GM12872 (cell line): ENCODE measurements at regions not wholly inside any gene's neighbourhood (a gene's known extent, or its start where the extent isn't known, plus 50 kb on each side); places are given as distances from the start of the nearest gene placed in this dataset.

ENCODE experiments used
- CTCF ChIP-seq: IDR thresholded peaks from 3 replicates; pipeline ENCODE4 v1.5.1; 2011; ENCODE audit warnings: low read depth, mild to moderate bottlenecking, low read length, moderate library complexity; ENCODE audit not compliant: insufficient read depth

DNA sequence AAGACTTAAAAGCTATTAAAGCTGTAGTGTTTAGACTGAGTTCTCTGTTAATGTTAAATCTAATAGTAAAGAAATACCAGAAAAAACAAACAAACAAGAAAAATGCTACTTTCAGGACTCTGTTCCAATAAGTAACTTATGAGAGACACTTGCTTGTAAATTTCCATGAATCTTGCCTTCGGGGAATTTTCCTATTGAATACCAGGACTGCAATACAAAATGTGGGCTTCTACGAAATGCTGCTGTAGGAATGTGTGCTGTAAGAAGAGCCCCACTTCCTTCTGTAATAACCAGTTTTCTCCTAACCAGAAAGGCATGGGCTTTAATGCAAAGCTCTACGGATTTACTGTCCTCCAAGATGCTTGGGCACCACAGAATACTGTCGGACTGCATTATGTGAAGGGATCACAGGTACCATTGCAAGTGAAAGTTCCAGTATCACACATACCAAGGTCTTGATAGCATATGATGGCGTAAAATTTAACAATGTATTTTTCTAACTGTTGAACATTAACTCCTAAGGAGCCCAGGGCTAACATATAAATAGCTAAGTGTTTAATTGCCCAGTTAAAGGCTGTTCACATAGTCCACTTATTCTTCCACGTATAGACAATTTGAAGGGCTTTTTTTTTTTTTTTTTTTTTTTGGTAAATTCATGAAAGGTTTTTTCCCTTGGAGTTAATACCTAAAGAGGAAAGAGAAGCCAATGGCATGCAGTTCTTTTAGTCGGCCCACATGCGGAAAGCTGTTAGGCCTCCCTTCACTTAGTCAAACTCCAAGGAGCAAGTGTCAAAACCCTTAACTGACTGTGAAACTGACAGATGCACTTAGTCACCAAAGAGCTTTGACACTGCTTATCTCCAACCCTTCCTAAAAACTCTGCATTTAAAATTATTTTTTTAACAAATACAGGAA lies 564.0 kb upstream of the POU3F3 start:
- TF ChIP-seq CTCF, result no peak

- no peak for TF ChIP-seq CTCF
Observed at GRCh38 chr2:104290566-104290891, 563.4 kb upstream of the POU3F3 start.

DNA sequence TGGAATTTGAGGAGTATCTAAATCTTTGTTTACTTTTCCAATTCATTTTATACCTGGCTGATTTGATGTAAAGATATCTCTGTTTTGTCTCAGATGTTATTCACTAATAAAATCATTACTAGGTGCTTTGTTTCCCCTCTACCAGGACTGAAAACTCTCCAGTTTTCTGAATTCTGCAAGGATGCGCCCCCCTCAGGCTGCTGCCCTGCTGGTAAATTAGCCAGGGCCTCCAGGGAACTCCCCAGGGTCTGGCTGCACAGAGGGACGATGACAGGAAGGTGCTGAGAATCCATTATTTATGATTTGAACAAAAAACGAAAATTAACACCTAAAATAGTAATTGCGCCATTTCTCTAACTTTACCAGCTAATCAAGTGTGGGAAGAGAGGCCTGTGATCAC lies 541.2 kb upstream of the POU3F3 start:
- no peak for TF ChIP-seq CTCF

DNA sequence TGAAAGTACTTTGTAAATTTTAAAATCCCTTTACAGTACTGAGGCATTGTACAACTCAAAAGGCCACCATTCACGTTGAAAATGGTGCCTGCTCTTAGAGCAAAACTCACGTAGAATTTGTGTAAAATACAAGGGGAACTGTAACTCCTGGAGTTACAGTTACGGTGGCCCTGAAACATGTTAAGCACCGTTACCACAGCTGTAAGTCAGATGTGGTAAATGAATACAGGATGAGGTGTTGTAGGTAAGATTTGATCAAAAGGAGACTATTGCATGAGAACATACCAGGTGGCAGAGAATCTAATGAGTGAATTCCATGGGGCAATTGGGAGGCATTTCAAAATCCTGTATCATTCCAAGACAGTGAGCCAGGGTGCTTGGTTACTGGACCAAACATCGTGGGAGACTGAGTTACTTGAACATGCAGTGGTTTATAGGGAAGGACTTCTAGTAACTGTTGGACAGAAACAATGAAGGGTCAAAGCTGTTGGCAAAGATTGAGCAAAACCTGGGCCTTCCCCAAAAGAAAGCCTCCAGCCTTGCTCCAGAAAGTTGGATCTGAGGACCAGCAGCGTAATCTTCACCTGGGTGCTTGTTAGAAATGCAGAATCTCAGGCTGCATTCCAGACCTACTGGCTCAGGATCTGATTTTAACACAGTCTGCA lies 535.8 kb upstream of the POU3F3 start:
- no peak for TF ChIP-seq CTCF

GRCh38 chr2:104321116-104321795 lies 532.7 kb upstream of the POU3F3 start:
- TF ChIP-seq CTCF, result no peak

GRCh38 chr2:104321796-104322349 lies 532.0 kb upstream of the POU3F3 start:
- no peak for TF ChIP-seq CTCF

DNA sequence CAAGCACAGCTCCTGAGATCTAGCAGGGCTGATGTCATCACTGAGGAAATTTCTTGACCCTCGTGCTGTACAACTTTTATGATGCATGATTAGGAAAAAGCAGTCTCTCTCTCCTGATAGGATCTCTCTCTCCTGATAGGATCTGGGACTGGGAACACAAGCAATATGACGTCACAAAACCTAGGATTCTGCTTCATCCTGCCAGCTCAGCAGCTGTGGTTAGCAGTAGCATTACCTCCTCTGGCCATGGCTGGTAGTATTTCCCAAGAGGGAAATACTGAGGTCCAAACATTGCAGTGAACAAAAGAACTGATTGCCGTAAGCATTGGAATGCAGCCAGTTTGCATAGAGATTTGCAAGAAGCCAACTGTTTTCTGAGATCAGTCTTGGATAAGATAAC lies 521.2 kb upstream of the POU3F3 start:
- TF ChIP-seq CTCF, result no peak
